Tongue (tissue), 1 donor: ENCODE measurements at regions not wholly inside any gene's neighbourhood (a gene's known extent, or its start where the extent isn't known, plus 50 kb on each side); places are given as distances from the start of the nearest gene placed in this dataset.

Source experiments
- DNase-seq: peaks from one replicate; pipeline ENCODE4 v3.0.0-alpha.2; 2015

GRCh38 chr3:83514130-83514914 is 1444.5 kb upstream of the CADM2 start:
- no peak for DNase-seq

DNA sequence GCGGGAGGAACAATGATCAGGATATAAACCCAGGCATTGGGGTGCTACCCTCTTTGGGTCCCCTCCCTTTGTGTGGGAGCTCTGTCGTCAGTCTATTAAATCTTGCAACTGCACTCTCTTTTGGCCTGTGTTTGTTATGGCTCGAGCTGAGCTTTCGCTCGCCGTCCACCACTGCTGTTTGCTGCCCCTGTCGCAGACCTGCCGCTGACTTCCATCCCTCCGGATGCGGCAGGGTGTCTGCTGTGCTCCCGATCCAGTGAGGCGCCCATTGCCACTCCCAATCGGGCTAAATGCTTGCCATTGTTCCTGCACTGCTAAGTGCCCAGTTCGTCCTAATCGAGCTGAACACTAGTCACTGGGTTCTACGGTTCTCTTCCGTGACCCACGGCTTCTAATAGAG is 1443.7 kb upstream of the CADM2 start:
- no peak for DNase-seq

DNA sequence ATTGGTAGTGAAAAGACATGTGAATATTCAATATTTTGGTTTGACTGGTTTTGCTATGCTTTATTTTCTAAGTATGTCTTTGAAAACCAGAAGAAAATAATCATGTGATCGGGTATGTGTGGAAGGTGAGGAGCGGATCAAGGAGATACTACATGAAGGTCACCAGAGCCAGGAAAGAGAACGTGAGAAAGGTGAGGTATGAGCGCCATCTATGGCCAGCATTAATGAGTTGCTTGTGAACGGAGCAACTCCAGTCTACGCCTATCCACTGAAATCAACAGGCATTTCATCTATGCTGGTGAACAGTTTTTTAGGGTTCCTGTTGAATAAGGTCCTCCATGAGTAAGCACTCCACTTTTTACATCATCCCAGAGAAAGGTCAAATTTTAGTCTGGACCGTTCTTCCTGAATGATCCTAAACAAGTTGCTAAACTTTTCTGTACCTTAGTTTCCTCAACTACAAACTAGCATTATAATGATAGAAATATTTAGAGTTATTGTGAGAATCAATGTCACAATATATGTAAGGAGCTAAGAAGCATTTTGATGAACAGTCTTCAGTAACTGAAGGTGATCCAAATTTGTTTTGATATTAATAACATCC is 1435.2 kb upstream of the CADM2 start:
- DNase-seq, result peak; percentile 77

GRCh38 chr3:83524901-83525300 is 1433.9 kb upstream of the CADM2 start:
- DNase-seq, result peak; percentile 78

DNA sequence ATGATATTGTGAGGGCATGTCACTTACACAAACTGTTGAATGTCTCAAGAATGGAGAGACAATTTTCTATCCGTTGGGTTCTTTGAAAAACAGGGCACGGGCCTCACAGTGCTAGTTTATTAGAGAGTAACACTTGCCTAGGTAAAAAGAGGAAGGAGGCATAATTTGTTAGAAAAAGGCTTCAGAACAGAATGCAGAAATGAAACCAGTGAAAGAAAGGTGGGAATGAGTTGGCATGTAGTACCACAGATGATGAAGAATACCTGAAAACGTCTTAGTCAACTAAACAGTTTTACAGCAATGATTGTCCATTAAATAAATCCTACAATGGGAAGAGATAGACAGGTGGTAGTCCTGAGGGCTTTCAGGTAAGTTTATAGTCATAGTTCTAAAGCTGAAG is 1399.7 kb upstream of the CADM2 start:
- no peak for DNase-seq

- no peak for DNase-seq
These were observed 1390.9 kb upstream of the CADM2 start for GRCh38 chr3:83567935-83568334.

DNA sequence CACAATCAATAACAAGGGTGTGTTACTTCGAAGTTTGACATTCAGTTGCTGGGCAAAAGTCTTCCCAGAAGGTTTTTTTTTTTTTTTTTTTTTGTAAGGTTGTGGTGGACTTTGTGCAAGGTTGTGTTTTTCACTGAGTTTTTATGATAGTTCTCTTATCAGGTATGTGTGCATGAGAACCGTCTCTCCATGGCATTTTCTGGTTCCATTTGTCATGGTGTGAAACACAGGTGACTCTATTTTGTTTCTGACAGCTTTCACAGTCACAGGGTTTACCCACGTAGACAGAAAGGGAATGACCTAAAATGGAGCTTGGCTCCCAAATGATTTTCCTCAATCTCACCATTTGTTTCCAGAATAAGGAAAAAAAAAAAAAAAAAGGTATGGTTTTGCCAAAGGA is 1377.2 kb upstream of the CADM2 start:
- no peak for DNase-seq

GRCh38 chr3:83601704-83602103 is 1357.1 kb upstream of the CADM2 start:
- no peak for DNase-seq

- no peak for DNase-seq
These were observed 1336.3 kb upstream of the CADM2 start for GRCh38 chr3:83622526-83622925.

- no peak for DNase-seq
These were observed 1333.5 kb upstream of the CADM2 start for GRCh38 chr3:83625261-83625660.

- DNase-seq, result no peak
These were observed 1330.3 kb upstream of the CADM2 start for GRCh38 chr3:83628471-83628870.

DNA sequence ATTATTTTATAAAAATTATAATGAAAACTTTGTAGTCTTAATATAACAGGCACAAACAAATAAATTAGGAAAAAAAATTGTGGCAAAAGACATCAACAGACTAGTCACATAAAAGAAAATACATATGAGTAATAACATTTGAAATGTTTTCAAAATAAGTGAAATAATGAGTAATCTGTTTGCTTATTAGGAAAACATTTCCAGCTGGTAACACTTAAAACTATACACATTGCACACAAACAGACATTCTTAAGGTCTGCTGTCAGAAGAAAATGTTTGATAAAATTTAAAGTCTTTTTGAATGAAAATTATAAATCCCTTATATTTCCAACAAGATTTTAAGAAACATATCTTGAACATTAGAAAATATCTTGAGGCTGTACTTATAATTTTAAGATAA is 1326.3 kb upstream of the CADM2 start:
- DNase-seq, result no peak

GRCh38 chr3:83633758-83634157 is 1325.0 kb upstream of the CADM2 start:
- DNase-seq, result no peak

DNA sequence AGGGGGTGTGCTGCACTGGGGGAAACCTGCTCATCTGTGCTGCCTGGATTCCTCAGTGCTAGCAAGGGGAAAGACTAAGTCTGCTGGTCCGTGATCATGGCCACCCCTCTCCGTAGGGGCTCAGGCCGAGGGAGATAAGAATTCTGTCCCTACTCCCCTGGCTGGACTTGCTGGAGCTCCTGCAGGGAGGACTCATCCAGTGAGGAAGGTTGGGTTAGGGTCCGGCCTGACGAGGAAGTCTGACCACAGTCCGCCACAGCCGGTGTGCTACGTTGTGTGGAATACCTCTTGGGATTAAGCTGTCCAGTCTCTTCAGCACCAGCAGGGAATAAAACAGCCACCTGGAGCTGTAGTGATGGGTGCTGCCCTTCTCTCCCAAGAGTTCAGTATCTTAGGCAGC is 1309.1 kb upstream of the CADM2 start:
- no peak for DNase-seq

- no peak for DNase-seq
These were observed 1303.7 kb upstream of the CADM2 start for GRCh38 chr3:83655083-83655482.

DNA sequence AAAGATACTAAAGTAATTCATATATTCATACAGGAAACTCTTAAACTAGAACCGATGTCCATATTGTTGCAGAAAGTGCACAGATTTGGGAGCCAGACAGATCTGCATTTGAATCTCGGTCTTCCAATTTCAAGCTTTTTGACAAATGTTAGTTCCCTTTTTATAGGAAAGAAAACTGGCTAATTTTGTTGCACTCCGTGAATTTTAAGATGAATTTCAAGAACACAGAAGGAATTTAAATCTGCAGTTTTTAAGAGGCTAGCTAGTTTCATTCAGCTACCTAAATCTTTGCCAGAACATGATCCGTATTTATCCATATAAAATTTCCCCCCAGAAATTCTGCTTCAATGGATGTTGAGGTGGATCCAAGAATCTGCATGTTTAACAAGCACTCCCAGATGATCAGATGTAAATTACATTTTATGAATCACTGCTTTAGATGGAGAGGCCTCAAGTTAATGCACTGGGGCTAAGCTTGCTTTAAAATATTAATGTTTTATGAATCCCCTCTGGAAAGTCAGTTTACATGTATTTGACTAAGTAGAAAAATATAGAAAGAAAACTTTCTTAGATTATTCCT is 1296.3 kb upstream of the CADM2 start:
- no peak for DNase-seq

DNA sequence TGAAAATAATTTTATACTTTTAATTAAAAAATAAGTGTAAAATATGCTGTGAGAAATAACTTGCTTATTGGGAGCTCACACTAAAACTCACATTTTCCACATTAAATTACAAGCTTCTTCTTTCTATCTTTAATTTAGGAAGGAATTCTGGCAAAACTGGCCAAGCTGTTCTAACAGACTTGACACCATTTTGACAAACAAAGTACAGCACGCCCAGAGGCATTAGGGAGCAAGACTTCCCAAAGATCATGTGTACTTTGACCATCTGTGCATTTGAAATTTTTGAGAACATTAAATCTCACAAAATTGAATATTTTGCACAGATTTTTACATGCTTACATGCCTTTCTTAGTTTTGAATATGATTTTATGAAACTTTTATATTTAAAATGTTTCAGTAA is 1288.4 kb upstream of the CADM2 start:
- no peak for DNase-seq

DNA sequence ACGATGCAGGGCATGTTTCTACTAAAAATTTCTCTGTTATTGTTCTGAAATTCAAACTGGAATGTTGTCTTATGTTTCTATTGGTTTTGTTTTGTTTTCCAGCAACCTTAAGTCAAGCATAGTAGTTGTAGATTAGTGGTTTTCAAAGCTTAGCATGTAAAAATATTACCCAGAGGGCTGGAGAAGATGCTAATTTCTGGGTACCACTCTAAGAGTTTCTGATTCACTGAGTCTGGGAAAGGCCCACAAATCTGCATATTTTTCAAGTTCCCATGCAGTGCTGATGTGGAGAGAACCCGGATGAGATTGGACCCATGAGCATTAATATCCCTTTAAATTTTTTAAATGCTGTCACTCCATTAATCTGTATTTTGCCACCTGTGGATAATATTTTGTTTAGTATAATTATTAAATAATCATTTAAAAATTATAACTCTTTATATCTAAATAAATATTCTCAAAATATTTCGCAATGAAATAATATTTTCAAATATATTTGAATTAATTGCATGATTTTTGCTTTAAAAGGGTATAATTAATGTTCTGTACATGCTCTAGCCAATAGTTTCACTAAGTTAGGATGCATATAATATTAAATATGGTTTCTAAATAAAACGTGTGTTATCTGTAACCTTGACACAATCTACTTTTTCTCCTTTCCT is 1274.7 kb upstream of the CADM2 start:
- no peak for DNase-seq

DNA sequence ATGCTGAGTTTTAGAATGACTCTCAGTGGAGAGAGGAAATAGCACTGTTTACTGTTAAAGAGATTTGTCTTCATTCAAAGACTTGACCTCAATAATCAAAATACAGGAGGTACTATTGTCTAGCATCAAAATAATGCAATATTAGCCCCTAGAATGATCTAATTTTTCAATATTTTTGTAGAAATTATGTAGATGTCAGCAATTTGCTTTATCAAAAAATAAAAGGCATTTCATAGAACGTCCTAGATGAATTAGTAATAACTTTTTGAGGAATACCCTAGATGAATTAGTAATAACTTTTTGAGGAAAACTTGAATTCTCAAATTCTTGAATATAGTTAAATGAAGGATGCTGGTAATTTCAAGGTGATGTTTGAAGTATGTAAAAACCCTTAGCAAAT is 1252.1 kb upstream of the CADM2 start:
- no peak for DNase-seq

DNA sequence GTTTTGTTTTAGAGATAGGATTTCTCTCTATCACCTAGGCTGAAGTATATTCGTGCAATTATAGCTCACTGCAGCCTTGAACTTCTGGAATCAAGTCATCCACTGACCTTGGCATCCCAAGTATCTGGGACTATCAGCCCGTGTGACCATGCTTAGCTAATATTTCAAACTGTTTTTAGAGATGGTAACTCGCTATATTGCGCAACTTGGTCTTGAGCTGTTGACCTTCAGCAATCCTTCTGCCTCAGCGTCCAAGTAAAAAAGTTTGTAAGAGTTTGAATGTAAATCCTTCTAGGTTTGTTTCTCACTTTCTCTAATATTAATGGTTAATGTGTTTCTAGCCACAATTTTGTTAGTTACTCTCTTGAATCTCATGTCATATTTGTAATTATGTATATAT is 1243.5 kb upstream of the CADM2 start:
- DNase-seq, result no peak

GRCh38 chr3:83729576-83729975 is 1229.2 kb upstream of the CADM2 start:
- DNase-seq, result no peak

- no peak for DNase-seq
These were observed 1224.1 kb upstream of the CADM2 start for GRCh38 chr3:83734656-83735055.

DNA sequence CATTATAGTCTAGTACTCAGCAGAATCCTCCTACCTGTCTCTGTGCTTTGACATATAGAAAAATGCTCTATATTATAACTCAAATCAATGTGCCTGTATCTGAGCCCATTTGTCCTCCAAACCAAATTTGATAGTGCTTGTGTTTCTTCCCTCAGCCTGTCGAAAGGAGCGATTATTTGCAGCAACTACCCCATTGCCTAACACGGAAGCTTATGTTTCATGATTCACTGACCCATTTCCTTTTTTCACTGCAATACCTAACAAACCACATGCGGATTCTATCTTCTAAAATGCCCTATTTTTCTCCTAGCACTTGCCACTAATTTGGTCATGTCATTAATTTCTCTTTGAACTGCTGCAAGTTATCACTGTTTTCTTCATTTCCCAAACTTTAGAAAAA is 1220.6 kb upstream of the CADM2 start:
- DNase-seq, result no peak
